GM21529 (cell line): ENCODE measurements at regions not wholly inside any gene's neighbourhood (a gene's known extent, or its start where the extent isn't known, plus 50 kb on each side); places are given as distances from the start of the nearest gene placed in this dataset.

Experiments used
- ATAC-seq: cut with Tn5 transposase; IDR thresholded peaks from one replicate; pipeline ENCODE4 v1.9.1; 2021; ENCODE audit not compliant: unreplicated experiment

DNA sequence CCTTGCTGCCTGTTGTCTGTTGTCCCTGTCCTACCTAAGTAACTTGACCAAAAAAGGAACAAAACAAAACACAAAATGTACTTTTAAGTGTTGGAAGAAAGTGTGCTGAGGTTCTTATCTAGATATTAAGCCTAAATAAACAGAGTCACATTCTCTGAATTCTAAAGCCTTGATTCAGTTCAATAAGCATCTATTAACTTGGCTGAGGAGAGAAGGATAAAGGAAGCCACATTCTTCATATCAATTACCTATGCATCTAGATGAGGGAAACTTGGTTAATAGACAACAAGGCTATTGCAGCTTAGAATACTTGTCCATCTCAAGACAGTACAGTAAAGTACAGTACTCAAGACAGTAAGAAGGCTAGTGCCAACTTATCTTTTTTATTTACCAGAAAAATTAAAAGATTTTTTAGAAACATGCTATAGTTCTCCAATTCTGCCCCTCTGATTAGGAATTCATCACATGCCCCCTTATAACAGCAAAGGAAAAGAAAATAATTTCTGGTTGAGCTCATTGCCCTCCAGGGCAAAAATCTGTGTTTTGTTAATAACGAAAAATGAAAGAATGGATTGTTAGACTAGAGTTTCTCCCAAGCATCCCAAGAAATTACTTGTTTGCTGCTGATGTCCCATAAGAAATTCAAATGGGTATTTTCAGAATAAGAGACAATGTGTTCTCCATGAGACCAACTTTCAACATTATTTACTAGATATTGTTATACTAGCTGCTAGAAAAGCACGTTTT lies 546.5 kb upstream of the SEMA3D start:
- no peak for ATAC-seq

DNA sequence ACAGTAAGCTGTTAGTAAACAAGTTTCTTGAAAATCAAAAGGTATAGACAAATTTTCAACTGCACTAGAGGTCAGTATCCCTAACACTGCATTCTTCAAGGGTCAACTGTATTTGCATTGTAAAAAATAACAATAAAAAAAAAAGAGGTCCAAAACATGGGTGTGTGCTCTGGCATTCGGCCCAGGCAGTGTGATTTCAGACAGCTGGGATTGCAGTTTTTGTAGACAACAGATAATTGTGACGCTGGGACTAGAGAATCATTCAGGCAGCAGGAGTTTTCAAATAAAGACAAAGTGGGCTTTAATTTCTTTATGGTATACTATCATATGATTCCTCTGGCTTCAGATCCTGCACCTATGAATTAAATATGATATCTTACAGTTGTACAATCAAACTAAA lies 543.2 kb upstream of the SEMA3D start:
- ATAC-seq = no peak

DNA sequence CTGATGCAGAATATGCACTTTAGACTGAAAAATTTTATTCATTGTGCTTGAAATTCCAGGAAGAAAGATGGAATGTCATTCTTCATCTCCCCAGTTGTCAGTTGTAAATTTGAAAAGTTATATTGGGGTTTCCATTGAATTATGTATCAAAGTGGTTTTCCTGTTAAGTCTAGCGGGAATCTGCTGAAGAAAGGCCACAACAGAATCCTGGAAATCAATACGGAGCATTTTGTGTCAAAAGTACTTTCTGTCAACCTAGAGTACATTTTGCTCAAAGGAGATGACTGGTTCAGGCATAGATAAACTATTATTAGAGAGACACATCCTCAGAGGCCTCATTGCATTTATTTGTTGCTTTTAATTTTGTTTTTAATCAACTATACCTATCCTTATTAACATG lies 538.2 kb upstream of the SEMA3D start:
- no peak for ATAC-seq

DNA sequence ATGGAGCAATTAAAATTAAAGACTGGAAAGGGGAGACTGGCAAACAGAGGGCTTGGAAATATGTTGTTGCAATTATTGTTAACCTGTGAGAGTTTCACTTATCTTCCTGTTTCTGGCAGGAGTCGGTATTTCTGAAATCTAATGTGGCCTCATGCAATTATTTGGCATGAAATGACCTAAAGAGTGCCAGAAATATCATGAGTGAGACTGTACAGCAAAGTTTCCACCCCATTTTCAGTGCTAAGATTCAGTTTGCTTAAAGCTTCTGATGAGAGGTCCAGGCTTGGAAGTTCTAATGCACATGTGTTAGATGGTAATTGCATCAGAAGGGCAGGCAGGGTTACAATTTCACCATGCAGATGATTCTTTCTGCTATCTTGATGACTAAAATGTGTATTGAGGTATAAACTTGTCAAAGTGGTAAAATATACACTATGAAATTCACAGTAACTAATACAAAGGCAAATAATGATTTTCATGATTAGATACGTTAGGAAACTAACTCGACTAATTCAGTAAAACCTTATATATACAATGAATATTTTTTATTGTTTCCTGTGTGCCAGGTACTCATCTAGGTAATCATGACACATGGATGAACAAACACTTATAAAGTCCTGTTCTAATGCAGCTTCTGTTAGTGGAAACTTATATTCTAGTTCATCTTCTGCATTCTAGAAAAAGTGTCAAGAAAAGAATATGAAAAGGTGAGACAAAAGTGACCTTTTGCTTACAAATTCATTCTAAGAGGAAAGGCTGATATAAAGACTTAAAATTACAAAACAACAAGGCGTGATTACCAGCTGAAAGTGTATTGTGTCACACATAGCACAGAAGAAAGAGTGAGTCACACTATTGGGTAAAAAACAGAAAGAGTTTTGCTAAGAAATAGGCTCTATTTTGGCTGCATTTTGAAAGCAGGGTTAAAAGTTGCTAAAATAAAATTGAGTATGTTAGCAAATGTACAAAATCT lies 533.4 kb upstream of the SEMA3D start:
- no peak for ATAC-seq

DNA sequence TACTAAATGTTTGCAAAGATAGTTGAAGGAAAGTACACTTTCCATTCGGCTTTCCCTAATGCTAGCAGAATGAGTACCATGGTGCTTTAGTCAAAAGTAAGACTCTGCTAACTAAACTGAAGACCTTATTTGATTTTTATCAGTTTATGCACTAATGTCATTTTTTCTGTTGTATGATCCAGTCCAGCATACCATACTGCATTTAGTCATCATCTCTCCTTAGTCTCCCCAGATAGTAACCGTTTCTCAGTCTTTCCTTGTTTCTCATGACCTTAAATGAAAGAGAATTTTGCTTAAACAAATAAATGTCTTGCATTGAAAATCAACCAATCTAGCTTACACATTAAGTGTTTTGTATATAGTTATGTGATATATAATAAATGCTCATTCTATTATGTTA lies 529.5 kb upstream of the SEMA3D start:
- no peak for ATAC-seq

DNA sequence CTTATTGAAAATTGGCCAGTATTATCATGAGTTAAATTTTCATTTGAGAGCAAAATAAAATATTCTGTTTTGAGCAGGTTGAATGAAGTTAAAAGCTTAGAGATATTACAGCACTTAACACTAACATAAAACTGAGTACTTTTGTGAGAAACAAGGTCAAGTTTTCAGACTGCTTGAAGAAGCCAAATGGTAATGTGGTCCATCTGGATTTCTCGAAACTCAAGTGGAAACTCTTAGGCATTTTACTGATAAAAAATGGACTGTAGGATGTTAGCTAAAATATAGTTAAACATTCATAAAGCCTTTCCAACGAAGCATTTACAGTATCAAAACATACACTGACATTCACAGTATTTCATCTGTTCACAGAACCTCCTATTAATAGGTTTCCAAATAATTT lies 528.1 kb upstream of the SEMA3D start:
- no peak for ATAC-seq

DNA sequence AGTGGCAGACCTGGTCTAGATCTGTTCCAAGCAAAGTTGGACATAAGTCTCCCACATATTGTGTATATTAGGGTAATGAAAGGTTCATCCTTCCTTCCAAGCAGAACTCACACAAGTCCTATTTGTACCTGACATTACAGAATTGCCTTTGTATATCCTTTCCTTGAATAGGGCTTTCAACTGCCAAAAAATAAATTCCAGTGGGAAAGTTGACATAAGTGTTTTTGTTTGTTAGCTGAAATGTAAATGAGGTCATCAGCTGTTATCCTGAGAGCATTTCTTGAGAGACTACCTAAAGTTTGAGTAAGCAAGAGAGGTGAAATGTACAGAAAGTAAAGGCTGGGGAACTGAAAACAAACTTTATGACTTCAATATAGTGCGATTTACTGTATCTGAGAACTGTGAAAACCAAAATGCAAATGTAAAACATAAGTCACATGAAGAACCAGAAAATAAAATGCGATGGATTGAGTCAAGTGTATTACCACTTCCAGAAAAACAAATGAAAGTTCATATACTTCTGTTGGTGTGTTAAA lies 527.3 kb upstream of the SEMA3D start:
- peak; percentile 66 for ATAC-seq

DNA sequence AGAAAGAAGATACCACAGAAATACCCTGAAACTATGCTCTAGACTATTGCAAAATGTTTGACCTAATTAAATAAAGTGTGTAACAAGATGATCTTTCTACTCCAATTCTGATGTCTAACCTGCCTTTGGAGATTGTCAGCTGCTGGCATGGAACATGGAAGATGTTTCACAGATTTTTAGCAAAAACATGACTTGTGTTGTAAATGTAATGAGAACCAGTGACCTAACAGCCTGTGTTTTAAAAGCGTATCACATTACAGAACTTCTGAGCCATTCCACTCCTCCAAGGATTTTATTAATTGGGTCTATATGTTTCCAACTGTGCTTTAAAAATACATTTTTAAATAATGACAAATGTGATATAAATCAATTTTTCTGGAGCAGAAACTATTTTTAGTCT lies 526.3 kb upstream of the SEMA3D start:
- no peak for ATAC-seq

DNA sequence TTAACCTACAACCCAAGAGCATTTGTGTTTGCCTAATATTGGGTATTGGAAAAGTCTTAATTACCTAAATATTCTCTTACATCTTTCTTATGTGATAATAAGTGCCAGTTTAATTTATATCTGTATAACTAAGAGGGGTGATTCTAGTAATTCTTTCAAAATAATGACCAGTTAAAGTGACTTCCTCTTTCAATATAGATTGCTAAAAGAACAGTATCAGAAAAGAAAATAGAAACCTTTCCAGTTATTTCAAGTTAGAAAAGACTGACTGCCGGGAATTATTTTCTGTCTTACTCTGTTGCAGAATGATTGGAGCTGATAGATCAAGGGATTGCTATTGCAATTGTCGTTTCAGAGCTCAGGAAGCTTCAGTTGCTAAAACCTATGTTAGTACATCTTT lies 525.0 kb upstream of the SEMA3D start:
- ATAC-seq = no peak

DNA sequence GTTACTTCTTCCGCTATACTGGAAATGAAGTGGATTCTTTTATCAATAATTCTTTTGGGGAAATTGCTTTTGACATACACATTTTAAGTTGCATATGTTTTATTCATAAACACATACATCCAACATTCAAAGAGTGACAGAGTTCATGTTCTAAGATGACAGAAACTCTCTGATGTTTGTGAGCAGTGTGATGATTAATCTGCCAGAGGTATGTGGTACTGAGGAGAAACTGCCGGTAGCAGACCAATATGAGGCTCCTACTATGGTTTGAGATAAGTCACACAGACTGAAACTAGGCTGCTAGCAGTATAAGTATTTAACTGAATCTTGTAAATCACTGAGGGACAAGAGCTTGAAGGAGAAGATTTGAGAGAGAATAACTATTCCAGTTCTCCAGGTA lies 524.1 kb upstream of the SEMA3D start:
- no peak for ATAC-seq

DNA sequence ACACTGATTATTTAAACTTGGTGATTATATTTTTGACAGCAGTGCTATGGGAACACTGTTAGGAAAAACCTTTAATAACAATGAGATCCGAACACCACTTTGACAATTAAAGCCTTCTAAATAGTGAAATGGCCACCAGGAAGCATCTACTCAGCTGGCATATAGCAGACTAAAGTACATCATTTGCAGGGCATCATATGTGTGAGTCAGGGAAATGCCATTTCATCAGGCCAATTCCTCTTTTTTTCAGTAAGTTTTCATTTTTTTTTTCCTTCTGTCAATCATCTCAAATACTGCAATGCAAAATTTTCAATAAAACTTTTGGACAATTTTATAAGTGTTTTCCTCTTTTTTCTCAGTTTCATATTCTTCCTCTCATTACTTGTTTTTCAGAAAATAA lies 521.4 kb upstream of the SEMA3D start:
- ATAC-seq = no peak

DNA sequence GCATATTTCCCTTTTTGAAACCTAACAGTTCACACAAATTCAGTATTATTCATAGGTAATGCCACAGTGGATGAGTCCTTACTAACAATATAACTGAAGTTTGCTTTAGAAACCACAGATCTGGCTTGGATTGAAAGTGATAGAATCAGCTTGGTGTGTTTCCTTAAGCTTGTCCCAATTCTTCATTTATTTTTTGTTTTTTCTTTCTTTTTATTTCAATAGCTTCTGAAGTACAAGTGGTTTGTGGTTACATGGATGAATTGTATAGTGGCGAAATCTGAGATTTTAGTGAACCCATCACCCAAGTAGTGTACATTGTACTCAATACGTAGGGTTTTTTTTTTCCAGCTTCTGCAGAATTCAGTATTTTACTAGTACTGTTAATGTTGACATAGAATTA lies 518.2 kb upstream of the SEMA3D start:
- ATAC-seq = no peak

DNA sequence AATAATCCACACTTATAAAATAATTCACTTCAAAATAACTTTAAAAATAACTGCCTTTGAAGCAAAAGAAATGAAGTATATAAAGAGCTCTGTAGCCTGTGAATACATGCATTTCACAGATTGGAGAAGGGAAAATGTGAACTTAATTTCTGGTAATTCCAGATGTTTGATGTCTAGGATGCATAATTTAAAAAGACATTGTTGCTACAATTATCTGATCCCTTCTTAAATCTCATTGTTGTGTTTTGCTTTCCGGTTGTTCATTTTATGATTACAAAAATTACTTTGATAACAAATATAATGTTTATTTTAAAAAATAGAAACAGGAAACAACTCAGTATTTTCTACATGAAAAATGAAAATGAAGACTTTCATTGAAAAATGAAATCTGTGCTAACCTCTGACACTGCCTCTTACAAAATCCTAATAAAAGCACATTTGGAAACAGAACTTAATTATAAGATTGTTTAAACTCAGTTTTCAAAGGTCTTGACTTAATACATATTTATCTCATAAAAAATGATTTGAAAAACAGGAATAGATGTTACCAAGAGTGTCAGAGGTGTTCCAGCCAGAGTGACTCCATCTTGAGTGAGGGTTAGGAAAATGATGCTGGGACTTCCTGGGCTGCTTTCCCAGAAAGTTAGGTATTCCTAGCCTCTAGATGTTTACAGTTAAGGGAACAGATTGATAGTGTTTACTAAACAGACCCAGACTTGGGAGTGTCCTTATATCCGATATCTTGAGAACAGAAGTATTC lies 516.6 kb upstream of the SEMA3D start:
- no peak for ATAC-seq

DNA sequence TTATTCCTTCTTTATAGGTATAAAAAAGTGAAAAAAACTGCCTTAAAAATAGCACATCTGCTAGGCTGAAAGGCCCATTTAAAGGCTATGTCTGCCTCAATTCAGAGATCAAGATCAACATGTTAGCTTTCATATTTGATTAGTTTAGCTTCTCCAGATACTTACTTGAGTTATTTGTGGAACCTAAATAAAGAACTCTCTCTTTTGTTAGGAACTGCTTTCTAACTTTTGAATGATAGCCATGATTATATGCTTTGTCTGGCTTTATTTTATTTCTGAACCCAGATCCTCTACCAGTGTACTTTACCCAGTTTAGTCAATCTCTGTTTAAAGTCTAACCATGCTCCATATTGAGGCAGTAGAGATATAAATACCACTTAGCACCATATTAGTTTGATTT lies 515.5 kb upstream of the SEMA3D start:
- ATAC-seq = no peak

DNA sequence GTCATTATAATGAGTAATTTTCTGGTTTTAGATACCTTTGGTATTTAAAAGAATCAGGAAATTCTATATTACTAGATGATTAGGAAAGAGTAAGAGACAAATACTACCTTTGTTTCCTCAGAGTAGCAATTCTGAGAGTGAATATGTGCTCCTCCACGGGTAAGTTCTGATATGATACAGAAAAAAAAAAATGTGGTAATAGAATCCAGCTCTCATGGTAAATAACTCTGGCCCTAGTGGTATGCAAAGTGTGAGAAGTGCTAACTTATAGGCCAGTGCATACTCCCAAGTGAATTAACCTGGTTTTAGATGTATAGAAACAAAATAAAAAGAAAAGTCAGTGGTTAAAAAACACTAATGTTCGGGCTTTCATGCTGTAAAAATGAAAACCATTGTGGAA lies 512.6 kb upstream of the SEMA3D start:
- no peak for ATAC-seq

DNA sequence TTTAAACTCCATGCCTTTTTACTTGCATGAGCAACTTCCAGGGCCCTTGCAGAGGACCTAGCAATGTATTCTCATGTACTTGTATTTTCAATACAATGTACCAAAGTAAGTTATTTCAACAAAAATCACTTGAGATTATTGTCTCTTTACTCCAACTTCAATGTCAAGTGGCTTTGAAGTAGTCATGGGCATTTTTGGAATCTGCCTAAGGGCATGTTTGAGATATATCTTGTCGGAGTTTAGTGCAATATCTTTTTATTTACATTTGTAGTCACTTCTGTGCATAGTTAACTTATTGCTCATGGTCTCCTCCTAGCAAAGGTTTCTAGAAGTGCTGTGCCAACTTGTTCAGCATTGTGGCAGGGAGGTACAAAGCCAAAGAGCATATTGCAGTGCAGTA lies 508.7 kb upstream of the SEMA3D start:
- ATAC-seq = no peak

DNA sequence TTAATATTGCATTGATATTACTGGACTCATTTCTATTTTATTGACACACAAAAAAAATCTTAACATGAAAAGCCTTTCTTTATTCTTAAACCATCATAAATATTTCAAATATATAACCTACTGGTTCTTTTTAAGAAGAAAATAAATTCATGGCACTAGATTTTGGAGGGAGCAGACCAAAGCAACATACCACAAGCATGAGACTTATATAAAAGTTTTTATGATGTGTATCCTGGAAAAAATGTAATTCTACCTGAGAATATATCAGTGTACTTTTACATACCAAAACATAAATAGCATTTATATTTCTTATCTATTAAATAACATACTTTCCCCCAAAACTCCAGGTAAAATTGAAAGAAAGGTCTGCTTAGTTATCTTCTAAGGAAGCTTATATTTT lies 508.2 kb upstream of the SEMA3D start:
- ATAC-seq = no peak

DNA sequence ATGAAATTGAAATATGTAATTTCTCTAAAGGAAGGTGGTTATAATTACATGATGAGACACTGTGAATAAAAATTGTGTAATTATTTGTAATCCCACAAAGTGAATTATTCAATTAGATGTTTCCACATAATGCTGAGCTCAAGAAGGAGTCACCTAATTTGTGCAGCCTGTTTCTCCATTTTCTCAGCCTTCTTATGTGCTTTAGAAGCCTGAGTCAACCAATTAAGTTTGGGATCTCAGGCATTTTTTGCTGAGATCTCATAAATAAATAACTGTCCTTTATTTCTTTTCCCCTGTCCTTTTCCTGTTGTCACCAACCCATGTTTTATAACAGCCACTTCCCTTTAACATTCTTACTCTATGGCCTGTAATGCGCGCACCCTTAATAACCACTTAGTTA lies 506.5 kb upstream of the SEMA3D start:
- ATAC-seq = no peak

DNA sequence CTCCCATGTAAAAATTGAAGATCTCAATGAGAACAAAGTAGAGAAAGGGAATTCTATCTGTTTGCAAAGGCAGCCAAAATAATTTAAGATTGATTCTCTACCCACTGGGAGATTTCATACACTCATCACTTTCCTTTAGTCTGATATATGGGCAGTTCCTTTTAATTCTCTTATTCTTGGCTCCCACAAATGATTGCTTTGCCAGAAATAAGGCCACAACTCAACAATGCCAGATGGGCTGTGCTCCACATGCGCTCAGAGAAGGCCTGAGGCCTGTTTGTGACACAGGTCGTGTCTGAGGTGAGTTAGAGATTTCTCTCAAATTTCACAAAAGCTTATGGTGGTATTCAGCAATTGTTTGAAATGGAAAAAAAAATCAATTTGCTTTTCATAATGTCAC lies 501.9 kb upstream of the SEMA3D start:
- ATAC-seq = no peak

DNA sequence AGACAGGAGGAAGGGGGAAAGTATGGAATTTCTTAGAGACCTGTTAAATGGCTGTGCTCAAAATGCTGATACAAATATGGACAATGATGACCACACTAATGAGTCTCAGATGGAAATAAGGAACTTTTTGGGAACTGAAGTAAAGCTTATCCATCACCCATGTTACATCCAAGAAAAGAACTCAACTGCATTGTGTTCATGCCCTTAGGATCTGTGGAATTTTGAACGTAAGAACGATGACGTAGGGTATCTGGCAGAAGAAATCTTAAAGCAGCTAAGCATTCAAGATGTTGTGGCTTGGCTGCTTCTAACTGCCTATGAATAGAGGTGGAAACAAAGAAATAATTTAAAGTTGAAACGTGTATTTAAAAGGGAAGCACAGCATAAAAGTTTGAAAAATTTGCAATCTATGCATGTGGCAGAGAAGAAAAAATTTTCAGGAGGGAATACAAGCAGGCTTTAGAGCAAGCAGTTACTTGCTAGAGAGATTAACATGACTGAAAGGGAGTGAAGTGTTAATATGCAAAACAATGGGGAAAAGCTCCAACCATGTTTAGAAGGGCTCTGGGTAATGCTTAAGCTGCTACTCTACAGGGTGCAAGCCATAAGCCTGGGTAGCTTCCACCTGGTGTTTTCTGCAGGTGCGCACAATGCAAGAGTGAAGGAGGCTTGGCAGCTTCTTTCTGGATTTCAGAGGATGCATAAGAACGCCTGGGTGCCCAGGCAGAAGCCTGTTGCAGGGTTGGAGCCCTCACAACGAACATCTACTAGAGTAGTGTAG lies 499.7 kb upstream of the SEMA3D start:
- ATAC-seq = no peak

DNA sequence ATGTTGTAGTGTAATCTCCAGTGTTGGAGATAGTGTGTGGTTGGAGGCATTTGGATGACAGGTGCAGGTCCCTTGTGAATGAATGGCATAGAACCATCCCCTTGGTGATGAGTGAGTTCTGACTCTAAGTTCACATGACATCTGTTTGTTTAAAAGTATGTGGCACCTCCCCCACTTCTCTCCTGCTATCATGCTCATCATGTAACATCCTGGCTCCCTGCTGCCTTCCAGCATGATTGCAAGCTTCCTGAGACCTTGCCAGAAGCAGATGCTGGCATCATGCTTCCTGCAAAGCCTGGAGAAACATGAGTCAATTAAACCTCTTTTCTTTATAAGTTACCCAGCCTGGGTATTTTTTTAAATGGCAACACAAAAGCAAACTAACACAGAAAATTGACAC lies 499.0 kb upstream of the SEMA3D start:
- no peak for ATAC-seq
